Stimulated activated naive CD4-positive, alpha-beta T cell (primary cell): ENCODE measurements at regions not wholly inside any gene's neighbourhood (a gene's known extent, or its start where the extent isn't known, plus 50 kb on each side); places are given as distances from the start of the nearest gene placed in this dataset.
"Not testable (repeated sequence)": the region's sequence is repeated elsewhere in the genome, so short reads cannot be mapped to it uniquely, and the experiment has no call there.

Experiments
- DNase-seq, 6 experiments: peaks; one replicate each; lab custom pipeline; 2025; lab: John Stamatoyannopoulos, UW

- DNase-seq: no peak
These were observed 61.9 kb upstream of the ADGRL2 start for GRCh38 chr1:81738875-81739274.

GRCh38 chr1:81733480-81733879, 67.3 kb upstream of the ADGRL2 start:
- no peak for DNase-seq

- DNase-seq: no peak
These were observed 68.7 kb upstream of the ADGRL2 start for GRCh38 chr1:81731989-81732388.

- DNase-seq: no peak
These were observed 69.9 kb upstream of the ADGRL2 start for GRCh38 chr1:81730881-81731280.

- not testable (repeated sequence) for DNase-seq
These were observed 70.4 kb upstream of the ADGRL2 start for GRCh38 chr1:81730299-81730698.

- no peak for DNase-seq
These were observed 70.9 kb upstream of the ADGRL2 start for GRCh38 chr1:81729818-81730217.

- DNase-seq: no peak
These were observed 71.5 kb upstream of the ADGRL2 start for GRCh38 chr1:81729239-81729638.

GRCh38 chr1:81725823-81726222, 74.9 kb upstream of the ADGRL2 start:
- no peak for DNase-seq

- DNase-seq: not testable (repeated sequence)
These were observed 78.0 kb upstream of the ADGRL2 start for GRCh38 chr1:81722631-81723328.

- not testable (repeated sequence) for DNase-seq
These were observed 80.5 kb upstream of the ADGRL2 start for GRCh38 chr1:81720256-81720655.

GRCh38 chr1:81717230-81717629, 83.5 kb upstream of the ADGRL2 start:
- DNase-seq: no peak

- no peak for DNase-seq
These were observed 85.3 kb upstream of the ADGRL2 start for GRCh38 chr1:81715391-81715790.

- DNase-seq: no peak
These were observed 86.1 kb upstream of the ADGRL2 start for GRCh38 chr1:81714636-81715035.

- DNase-seq: no peak
These were observed 88.3 kb upstream of the ADGRL2 start for GRCh38 chr1:81712425-81712824.

- no peak for DNase-seq
These were observed 89.9 kb upstream of the ADGRL2 start for GRCh38 chr1:81710857-81711256.

- no peak for DNase-seq
These were observed 92.5 kb upstream of the ADGRL2 start for GRCh38 chr1:81708250-81708649.

- DNase-seq: no peak
These were observed 93.9 kb upstream of the ADGRL2 start for GRCh38 chr1:81706650-81707435.

- no peak for DNase-seq
These were observed 96.8 kb upstream of the ADGRL2 start for GRCh38 chr1:81703756-81704463.

- no peak for DNase-seq
These were observed 97.4 kb upstream of the ADGRL2 start for GRCh38 chr1:81703391-81703755.

GRCh38 chr1:81702903-81703302, 97.8 kb upstream of the ADGRL2 start:
- no peak for DNase-seq

GRCh38 chr1:81702079-81702715, 98.5 kb upstream of the ADGRL2 start:
- no peak for DNase-seq

GRCh38 chr1:81700728-81701470, 99.8 kb upstream of the ADGRL2 start:
- no peak for DNase-seq
